ENCODE measurements at regions not wholly inside any gene's neighbourhood (a gene's known extent, or its start where the extent isn't known, plus 50 kb on each side); places are given as distances from the start of the nearest gene placed in this dataset.

DNA sequence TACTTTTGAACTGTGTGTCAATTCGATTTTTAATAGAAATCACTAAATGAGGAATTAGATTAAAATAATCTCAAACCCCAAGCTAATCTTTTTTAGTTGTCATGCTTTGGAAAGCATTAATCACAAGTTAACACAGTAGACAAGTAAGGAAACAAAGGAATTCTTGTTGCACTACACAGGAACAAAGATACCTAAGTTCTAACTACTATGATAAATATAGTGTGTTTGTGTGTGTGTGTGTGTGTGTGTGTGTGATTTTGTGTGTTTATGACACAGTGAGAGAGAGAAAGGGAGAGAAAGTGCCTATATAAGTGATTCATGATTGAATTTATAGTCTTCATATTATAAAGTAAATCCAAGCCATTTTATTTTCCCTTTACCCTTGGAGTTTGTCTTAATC is 931.4 kb downstream of the PCDH7 start:
- Histone ChIP-seq H3K18ac (ENCODE audit: insufficient read length, low read depth, low read length) (no peak overlapping the region), H3K4me2 (ENCODE audit: insufficient read depth, insufficient read length, low read length) (no peak overlapping the region), H2BK20ac (ENCODE audit: low read depth, low read length, poor library complexity, severe bottlenecking) (no peak overlapping the region), H3K4me1 (ENCODE audit: insufficient read depth, low read length) (no peaks in the 10 kb centered on the region), H2BK12ac (ENCODE audit: insufficient read length, low read depth, low read length) (no peak overlapping the region), H3K56ac (ENCODE audit: insufficient read length, low read depth, low read length) (no peak overlapping the region), H2BK5ac (ENCODE audit: insufficient read length, low read length) (no peak overlapping the region), H3K9me3 (ENCODE audit: control insufficient read depth, low read depth, low read length) (no peaks in the 10 kb centered on the region), H3K23ac (ENCODE audit: insufficient read length, low read depth, low read length) (no peak overlapping the region), H3T11ph (ENCODE audit: low read length) (no peak overlapping the region), H3K23me2 (ENCODE audit: insufficient read length, low read depth, low read length, poor library complexity, severe bottlenecking) (no peaks in the 10 kb centered on the region), H4K5ac (ENCODE audit: insufficient read length, low read depth, low read length) (no peak overlapping the region), H3K14ac (ENCODE audit: insufficient read depth, low read length) (no peak overlapping the region), H4K8ac (replicated peaks; ENCODE audit: insufficient read length, low read depth, low read length) (no peak overlapping the region), H3K4ac (ENCODE audit: low read depth, low read length) (no peak overlapping the region), H4K91ac (ENCODE audit: insufficient read length, low read depth, low read length) (no peak overlapping the region), H2BK15ac (ENCODE audit: low read depth, low read length) (no peak overlapping the region), H3K79me1 (ENCODE audit: insufficient read depth, low read depth, low read length, poor library complexity, severe bottlenecking) (no peaks in the 10 kb centered on the region), H3K79me2 (ENCODE audit: insufficient read depth, low read length) (no peaks in the 10 kb centered on the region), H2BK120ac (ENCODE audit: low read depth, low read length, poor library complexity, severe bottlenecking) (no peak overlapping the region), H4K20me1 (ENCODE audit: control insufficient read depth, insufficient read depth, insufficient read length) (no peaks in the 10 kb centered on the region), H3K27me3 (ENCODE audit: insufficient read depth, low read length) (no peaks in the 10 kb centered on the region), H3K9ac (ENCODE audit: extremely low read depth, insufficient read length, low read length) (no peak overlapping the region), H2AK5ac (ENCODE audit: insufficient read length, low read length) (no peak overlapping the region), H3K27ac (ENCODE audit: insufficient read length, low read depth, low read length) (no peak overlapping the region), H2AFZ (ENCODE audit: low read length) (no peak overlapping the region)
- whole genome bisulfite sequencing (ENCODE audit: extremely low coverage, insufficient read length, low lambda C conversion rate), result no CpG with 5 or more reads among the region's 1 CpG
- no peaks in the 10 kb centered on the region for H3K4me1 Mint-ChIP-seq
- H3K36me3 Mint-ChIP-seq (ENCODE audit: insufficient read depth in 1 of 3, low read depth in 3 of 3), result no peaks in the 10 kb centered on the region; a peak in 1 of 7 replicates
- no peak overlapping the region for H3K4me3 Mint-ChIP-seq
- no peak for DNase-seq
- TF ChIP-seq, protein P1, sequence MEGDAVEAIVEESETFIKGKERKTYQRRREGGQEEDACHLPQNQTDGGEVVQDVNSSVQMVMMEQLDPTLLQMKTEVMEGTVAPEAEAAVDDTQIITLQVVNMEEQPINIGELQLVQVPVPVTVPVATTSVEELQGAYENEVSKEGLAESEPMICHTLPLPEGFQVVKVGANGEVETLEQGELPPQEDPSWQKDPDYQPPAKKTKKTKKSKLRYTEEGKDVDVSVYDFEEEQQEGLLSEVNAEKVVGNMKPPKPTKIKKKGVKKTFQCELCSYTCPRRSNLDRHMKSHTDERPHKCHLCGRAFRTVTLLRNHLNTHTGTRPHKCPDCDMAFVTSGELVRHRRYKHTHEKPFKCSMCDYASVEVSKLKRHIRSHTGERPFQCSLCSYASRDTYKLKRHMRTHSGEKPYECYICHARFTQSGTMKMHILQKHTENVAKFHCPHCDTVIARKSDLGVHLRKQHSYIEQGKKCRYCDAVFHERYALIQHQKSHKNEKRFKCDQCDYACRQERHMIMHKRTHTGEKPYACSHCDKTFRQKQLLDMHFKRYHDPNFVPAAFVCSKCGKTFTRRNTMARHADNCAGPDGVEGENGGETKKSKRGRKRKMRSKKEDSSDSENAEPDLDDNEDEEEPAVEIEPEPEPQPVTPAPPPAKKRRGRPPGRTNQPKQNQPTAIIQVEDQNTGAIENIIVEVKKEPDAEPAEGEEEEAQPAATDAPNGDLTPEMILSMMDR (conservative IDR thresholded peaks at IDR 0.05), result no peak
- no peaks in the 10 kb centered on the region for H3K27me3 Mint-ChIP-seq (ENCODE audit: low read depth)
- no peaks in the 10 kb centered on the region for H3K9me3 Mint-ChIP-seq
- no peak overlapping the region for H3K27ac Mint-ChIP-seq

All from H9 (cell line).